SH-SY5Y (cell line): ENCODE measurements at regions not wholly inside any gene's neighbourhood (a gene's known extent, or its start where the extent isn't known, plus 50 kb on each side); places are given as distances from the start of the nearest gene placed in this dataset.

Source experiments
- GATA2 ChIP-seq: IDR thresholded peaks from 2 replicates; pipeline ENCODE4 v1.6.1; 2011; ENCODE audit warnings: mild to moderate bottlenecking, low read depth, low read length
- GATA3 ChIP-seq: IDR thresholded peaks from 2 replicates; pipeline ENCODE4 v1.6.1; 2011; ENCODE audit warnings: low read depth, mild to moderate bottlenecking, low read length, moderate library complexity

DNA sequence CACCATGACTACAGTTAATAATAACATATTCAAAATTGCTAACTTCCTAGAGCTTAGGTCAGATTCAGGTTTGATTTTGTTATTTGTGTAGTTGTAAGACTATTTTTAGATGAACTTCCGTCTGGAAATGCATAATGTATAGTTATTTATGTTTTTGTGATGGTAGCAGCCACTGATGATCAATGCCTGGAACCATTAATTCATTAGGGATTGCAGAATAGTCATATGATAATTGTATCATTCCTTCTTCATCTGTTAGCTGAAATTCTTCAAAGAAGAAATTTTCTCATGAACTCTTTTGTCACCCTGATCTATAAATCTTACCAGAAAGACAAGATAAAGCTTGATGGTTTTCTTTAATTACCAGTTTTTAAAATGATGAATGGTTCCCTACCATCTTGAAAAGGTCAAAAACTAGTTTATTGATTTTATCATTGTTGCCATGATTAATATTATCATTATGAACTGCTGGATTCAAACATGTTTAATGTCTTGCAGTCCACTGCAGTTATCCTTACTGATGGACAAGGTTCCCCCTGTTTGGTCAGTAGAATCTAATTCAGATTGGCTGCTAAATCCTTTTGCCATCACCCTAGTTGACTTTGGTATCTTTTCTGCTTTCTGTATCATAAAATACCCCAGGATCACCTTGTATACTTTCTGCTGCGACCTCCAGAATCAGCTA is 433.3 kb downstream of the GPAM start:
- TF ChIP-seq GATA2 (no peak), GATA3 (no peak)
